Stimulated activated CD8-positive, alpha-beta memory T cell treated with anti-CD3 and anti-CD28 coated beads, Interleukin-4, amount 100 ng/mL, for 4 hours (primary cell): ENCODE measurements at regions not wholly inside any gene's neighbourhood (a gene's known extent, or its start where the extent isn't known, plus 50 kb on each side); places are given as distances from the start of the nearest gene placed in this dataset.

Source experiments
- DNase-seq, 2 donors: peaks; one replicate each; pipeline ENCODE4 v3.0.0-alpha.2; 2020; ENCODE audit warnings: low read depth in 2 of 2, low spot score in 1 of 2

DNA sequence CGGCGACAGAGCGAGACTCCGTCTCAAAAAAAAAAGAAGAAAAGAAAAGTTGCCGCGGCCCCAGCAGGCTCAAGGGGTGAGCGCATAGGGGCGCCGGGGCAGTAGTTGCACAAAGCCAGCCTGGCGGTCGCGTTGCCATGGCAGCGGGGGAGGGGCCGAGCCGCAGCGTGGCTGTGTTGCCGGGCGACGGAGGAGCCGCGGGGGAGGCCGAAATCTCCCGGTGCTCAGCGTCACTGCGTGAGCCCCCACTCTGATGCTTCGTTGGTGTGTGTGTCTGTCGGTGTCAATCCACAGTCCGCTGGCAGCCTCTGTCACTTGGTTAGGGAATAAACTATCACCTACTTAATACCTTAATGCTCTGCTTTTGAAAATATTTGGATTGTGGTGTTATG, 82.9 kb upstream of the C1QTNF9B start:
- DNase-seq: peak; percentile 83 to 87

GRCh38 chr13:23983671-23984070, 86.4 kb upstream of the C1QTNF9B start:
- DNase-seq: no peak

- DNase-seq: no peak
Observed at GRCh38 chr13:23984546-23984945, 87.2 kb upstream of the C1QTNF9B start.

DNA sequence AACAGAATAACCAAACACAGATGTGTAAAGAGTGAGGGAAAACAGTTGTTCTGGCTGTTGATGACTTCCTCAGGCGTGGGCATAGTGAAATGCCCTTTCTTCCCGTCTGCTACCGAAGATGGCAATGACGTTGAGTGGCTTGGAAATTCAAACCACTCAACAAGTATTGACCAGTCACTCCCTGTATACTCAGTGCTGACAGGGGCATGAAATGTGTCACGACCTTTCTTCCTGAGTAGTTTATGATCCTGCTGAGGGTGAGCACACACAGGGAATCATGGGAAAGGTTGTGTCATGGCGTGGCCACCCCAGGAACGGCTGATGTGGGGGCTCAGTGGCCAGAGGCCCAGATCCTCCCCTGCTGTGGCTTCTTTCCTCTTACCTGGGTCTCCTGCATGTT, 87.8 kb upstream of the C1QTNF9B start:
- DNase-seq: no peak

- no peak for DNase-seq
Observed at GRCh38 chr13:23985839-23986238, 88.5 kb upstream of the C1QTNF9B start.

- DNase-seq: no peak
Observed at GRCh38 chr13:23986619-23987018, 89.3 kb upstream of the C1QTNF9B start.

DNA sequence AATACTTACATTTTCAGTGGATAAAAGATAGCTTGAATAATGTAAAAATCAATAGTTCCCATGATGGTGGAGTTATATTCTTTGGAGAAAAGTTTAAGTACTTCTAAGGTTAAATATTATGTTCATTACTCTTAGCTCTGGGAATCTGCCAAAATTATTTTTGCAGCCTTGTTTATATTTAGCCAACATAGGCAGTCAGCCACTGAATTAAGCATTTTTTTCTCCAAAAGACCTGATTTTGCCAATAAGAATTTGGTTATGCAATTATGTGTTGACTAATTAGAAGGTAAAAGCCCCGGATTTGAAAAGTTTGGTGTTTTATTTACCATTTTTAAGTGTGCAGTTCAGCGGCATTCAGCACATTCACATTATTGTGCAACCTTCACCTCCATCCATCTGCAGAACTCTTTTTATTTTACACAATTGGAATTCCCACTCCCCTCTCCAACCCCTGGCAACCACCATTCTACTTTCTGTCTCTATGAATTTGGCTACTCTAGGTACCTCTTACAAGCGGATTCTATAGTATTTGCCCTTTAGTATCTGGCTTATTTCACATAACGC, 90.1 kb upstream of the C1QTNF9B start:
- DNase-seq: no peak

- no peak for DNase-seq
Observed at GRCh38 chr13:23988546-23989122, 91.3 kb upstream of the C1QTNF9B start.

DNA sequence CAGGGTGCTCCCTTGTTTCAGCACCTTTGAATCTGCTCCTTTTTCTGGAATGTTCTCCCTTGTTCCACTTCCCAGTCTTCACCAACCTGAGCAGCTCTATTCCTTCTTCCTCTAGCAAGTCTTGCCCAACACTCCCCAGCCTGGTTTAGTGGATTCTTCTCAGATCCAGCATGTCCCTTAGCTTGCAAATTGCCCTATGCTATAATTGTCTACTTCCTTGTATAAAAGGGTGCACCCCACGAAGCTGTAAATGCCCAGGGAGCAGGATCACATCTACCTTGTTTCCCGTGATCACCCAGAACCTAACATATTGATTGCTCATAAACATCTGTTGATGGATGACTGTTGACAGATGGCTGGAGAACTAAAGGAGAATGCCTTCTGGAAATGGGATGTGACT, 93.2 kb upstream of the C1QTNF9B start:
- DNase-seq: no peak

DNA sequence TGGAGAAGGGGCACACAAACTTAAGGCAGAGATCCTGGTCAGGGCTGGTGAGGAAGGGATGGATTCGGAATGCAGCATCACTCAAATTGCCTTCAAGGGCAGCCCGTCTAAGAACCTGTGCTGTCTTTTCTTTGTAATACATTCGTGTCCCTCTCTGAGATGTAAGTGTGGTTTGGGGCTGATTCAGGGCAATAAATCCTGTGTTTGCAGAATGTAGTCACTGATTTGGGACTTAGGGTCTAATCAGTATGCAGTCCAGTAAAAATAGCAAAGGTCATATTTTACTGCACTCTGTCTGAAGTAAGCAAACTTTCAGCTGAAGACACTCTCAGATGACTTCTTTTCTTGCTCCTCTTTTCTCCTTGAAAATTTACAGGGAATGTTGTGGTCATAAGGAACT, 93.8 kb upstream of the C1QTNF9B start:
- DNase-seq: no peak

GRCh38 chr13:23992781-23993679, 95.7 kb upstream of the C1QTNF9B start:
- no peak for DNase-seq

DNA sequence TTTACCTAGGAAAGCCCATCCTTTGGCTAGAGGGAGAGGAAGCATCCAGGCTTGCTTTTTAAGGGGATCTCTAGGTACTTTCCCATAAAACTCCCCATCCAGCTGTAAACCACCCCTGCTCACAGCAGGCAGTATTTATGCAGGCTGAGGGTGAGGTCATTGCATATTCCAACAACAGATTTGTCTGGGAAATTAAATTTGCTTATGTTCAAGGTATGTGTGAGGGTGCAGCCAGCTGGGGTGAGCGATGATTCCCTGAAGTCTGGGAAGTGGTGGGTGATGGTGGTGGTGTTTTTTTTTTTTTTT, 96.3 kb upstream of the C1QTNF9B start:
- DNase-seq: no peak

- DNase-seq: no peak
Observed at GRCh38 chr13:23995283-23996073, 98.2 kb upstream of the C1QTNF9B start.

DNA sequence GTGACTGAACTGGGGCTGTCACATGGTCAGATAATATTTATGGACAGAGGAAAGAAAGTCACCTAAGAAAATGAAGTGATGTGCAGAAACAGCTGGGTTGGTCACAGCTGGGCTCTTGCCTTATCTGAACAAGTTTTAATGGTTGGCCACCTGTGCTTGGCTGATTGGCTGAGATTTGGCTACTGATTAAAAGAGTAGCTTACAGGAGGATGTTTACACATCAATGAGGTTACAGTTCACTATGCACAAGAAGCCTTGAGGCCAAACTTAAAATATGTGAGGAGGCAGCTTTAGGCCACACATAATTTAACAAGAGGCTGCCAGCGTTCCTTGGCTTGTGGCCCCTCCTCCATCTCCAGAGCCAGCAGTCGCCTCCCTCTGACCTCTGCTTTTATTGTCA, 99.2 kb upstream of the C1QTNF9B start:
- DNase-seq: no peak

- no peak for DNase-seq
Observed at GRCh38 chr13:23999424-23999823, 102.1 kb upstream of the C1QTNF9B start.

DNA sequence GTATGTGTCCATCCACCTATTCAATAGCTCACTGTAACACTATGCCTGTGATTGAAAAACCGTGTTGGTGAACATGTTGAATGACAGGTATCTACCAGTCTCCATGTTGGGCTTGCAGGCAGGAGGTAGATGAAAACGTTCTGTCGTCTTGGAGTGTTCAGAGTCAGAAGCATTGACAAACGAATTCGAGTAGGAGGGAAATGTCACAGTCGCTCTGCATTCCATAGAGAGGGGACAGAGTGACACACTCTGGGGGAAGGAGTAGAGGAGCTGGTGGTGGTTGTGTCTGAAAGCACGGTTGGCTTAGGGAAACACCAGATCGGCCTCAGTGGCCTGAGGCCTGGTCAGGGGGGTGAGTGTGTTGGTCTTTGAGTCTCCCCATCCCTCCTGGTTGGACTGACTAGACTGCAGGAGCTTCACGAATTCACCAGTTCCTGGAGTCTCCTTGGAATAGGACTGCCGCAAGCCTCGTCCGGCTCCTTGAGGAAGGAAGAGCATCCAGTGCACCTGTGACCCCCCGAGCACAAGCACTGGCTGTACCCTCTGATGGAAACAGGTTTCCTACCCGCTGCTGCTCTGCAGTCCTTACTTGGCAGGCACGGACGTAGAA, 105.0 kb upstream of the C1QTNF9B start:
- no peak for DNase-seq

DNA sequence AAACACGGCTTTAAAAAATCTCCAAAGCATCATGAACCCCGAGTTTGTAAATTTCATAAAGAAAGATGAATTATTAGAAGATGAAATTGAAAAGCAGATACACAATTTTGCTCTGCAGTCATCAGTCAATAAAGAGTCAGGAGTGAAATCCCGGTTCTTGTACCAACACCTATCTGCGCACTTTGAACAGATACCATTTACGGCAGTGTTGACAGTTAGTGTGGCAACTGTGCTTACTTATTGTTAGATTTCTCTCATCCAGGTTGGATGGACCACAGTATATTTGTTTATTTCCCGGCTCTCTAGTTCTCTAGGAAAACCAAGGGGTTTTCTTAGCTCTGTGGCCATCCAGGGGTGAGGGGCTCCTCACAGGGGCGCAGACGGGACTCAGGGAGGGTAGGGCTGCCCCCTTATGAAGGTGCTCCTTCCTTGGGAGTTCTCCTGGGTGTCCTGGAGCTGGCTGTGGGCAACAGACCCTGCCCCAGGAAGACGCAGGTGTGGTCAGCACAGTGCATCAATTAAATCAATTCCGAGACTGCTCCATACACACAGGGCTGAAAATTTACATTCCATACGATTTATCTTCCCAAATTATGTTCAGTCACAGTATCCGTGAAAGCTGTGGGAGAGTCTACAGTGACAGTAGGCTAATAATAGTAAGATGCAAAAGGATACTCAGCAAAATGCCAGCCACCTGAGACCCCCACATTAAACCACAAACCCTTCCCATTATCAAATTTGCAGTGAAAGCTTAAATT, 107.0 kb upstream of the C1QTNF9B start:
- no peak for DNase-seq

DNA sequence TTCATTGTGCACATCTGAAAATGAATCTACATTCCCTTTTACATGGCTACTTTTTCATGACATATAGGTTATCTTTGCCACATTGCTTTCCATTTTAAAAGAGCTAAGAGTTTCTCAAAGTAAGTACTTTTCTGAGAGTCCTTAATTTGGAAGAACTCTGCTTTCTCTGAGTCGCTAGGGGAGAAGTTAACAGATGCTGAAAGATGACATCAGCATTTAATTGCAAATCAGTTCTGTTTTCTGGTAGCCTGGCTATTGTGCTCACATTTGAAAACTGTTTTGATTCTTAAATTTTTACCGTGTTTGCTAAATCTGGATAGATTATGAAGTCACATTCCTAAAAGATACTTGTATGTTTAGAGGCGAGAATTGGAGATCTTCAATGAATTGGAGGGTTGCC, 107.7 kb upstream of the C1QTNF9B start:
- DNase-seq: no peak

DNA sequence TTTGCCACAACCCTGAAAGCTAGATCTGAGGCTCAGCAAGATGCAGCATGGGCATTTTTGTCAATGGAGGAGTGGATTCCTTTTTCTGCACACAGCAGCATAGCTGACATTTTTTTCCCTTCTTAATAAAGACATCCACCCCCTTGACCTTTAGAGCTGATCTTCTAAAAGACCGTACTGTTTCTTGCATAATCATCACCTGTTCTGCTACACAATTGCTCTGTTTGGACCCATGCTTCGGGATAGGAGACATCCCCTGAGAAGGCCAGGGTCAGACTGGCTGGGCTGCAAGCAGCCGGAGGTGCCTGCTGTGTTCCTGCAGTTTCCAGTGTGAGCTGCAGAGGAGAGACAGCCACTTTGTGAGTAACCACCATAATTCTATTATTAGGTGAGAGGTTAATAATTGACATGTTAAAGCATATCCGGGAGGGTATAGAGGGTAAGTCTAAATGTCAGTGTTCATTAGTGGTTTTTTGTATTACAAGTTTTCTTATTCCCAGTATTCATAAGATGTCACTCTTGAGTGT, 108.5 kb upstream of the C1QTNF9B start:
- DNase-seq: no peak

GRCh38 chr13:24006520-24007248, 109.4 kb upstream of the C1QTNF9B start:
- DNase-seq: no peak
